Right lobe of liver (tissue), 4 donors: ENCODE measurements at regions not wholly inside any gene's neighbourhood (a gene's known extent, or its start where the extent isn't known, plus 50 kb on each side); places are given as distances from the start of the nearest gene placed in this dataset.

Experiments
- POLR2A ChIP-seq: fragments of 450-650 bp; IDR thresholded peaks from one replicate; pipeline ENCODE4 v1.6.1; 2017; ENCODE audit warnings: antibody characterized with exemption, mild to moderate bottlenecking
- TF ChIP-seq, protein P1 (sequence below), 4 donors: fragments of 200-600 bp in 3 of 4; fragments of 450-650 bp in 1 of 4; IDR thresholded peaks; one replicate each; pipeline versions ENCODE4 v1.5.1 to v1.8.0; 2016 to 2022; ENCODE audit warnings: antibody characterized with exemption in 4 of 4, mild to moderate bottlenecking in 2 of 4
- donor health status: DM: no; HTN: no; CAD: no.
- donor health status: DM: no; HTN: no; CAD: no.
- donor health status: DM: no; HTN: yes; CAD: no.

DNA sequence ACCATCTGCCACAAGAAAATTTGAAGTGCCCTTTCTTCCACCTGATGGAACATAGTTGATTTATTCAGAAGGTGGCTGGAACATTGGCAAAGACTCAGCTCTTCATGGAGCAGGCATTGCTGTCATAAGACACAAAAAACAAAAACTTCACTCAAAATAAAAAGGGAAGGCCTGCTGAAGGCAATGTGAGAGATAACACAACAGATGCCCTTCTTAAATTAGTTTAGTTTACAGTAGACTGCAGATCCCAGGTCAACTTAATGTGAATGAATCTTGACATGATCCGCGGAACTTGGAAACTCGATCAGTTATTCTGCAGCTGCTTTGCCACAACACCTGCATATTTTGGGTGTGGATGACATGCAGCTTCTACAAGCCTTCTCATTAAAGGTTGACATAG lies 159.8 kb upstream of the PLCXD3 start:
- TF ChIP-seq, protein P1, sequence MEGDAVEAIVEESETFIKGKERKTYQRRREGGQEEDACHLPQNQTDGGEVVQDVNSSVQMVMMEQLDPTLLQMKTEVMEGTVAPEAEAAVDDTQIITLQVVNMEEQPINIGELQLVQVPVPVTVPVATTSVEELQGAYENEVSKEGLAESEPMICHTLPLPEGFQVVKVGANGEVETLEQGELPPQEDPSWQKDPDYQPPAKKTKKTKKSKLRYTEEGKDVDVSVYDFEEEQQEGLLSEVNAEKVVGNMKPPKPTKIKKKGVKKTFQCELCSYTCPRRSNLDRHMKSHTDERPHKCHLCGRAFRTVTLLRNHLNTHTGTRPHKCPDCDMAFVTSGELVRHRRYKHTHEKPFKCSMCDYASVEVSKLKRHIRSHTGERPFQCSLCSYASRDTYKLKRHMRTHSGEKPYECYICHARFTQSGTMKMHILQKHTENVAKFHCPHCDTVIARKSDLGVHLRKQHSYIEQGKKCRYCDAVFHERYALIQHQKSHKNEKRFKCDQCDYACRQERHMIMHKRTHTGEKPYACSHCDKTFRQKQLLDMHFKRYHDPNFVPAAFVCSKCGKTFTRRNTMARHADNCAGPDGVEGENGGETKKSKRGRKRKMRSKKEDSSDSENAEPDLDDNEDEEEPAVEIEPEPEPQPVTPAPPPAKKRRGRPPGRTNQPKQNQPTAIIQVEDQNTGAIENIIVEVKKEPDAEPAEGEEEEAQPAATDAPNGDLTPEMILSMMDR (IDR thresholded peaks at IDR 0.05) = no peak
- no peak for TF ChIP-seq POLR2A
